SK-N-SH treated with all-trans-retinoic acid at 6 μM for 48 hours (cell line): ENCODE measurements at regions not wholly inside any gene's neighbourhood (a gene's known extent, or its start where the extent isn't known, plus 50 kb on each side); places are given as distances from the start of the nearest gene placed in this dataset.

ENCODE experiments used
- BACH2 ChIP-seq: fragments of 250-450 bp; sonication (Bioruptor Pico); IDR thresholded peaks from 2 replicates; pipeline ENCODE4 v1.9.0; 2021; ENCODE audit warnings: mild to moderate bottlenecking, borderline replicate concordance
- ESRRG ChIP-seq: fragments of 250-450 bp; sonication (Bioruptor Pico); IDR thresholded peaks from 2 replicates; pipeline ENCODE4 v1.6.1; 2021; ENCODE audit warnings: mild to moderate bottlenecking
- GLIS3 ChIP-seq: fragments of 250-450 bp; sonication (Bioruptor Pico); IDR thresholded peaks from 2 replicates; pipeline ENCODE4 v1.5.0; 2020; ENCODE audit warnings: mild to moderate bottlenecking, moderate library complexity
- ISL1 ChIP-seq: fragments of 250-450 bp; sonication (Bioruptor Pico); IDR thresholded peaks from 2 replicates; pipeline ENCODE4 v2.1.2; 2022; ENCODE audit warnings: mild to moderate bottlenecking, moderate library complexity
- OSR1 ChIP-seq: fragments of 250-450 bp; sonication (Bioruptor Pico); IDR thresholded peaks from 2 replicates; pipeline ENCODE4 v1.8.0; 2022; ENCODE audit warnings: moderate library complexity, mild to moderate bottlenecking, inconsistent platforms
- PATZ1 ChIP-seq: fragments of 250-450 bp; sonication (Bioruptor Pico); IDR thresholded peaks from 2 replicates; pipeline ENCODE4 v1.8.0; 2020; ENCODE audit warnings: mild to moderate bottlenecking, moderate library complexity, borderline replicate concordance
- POU6F1 ChIP-seq: fragments of 250-450 bp; sonication (Bioruptor Pico); IDR thresholded peaks from 2 replicates; pipeline ENCODE4 v1.8.0; 2021; ENCODE audit warnings: low read depth, mild to moderate bottlenecking, moderate library complexity, borderline replicate concordance
- PPARA ChIP-seq: fragments of 250-450 bp; sonication (Bioruptor Pico); IDR thresholded peaks from 2 replicates; pipeline ENCODE4 v1.5.0; 2020; ENCODE audit warnings: mild to moderate bottlenecking, borderline replicate concordance
- TCF4 ChIP-seq: fragments of 250-450 bp; sonication (Bioruptor Pico); IDR thresholded peaks from 2 replicates; pipeline ENCODE4 v1.8.0; 2021; ENCODE audit warnings: mild to moderate bottlenecking, moderate library complexity, borderline replicate concordance
- ZFP3 ChIP-seq: fragments of 250-450 bp; sonication (Bioruptor Pico); IDR thresholded peaks from 2 replicates; pipeline ENCODE4 v1.5.0; 2020; ENCODE audit warnings: mild to moderate bottlenecking, moderate library complexity
- ZFP30 ChIP-seq: fragments of 450-650 bp; formaldehyde crosslinking; IDR thresholded peaks from 2 replicates; pipeline ENCODE4 v1.5.0; 2022; ENCODE audit warnings: mild to moderate bottlenecking, moderate library complexity

GRCh38 chr14:37824939-37825712 lies 229.7 kb downstream of the TTC6 start:
- no peak for TF ChIP-seq PATZ1 (CRISPR knock-in tag)
- TF ChIP-seq GLIS3 (CRISPR knock-in tag), result no peak
- TF ChIP-seq TCF4 (CRISPR knock-in tag), result no peak
- no peak for TF ChIP-seq ESRRG
- no peak for TF ChIP-seq ZFP3 (CRISPR knock-in tag)
- no peak for TF ChIP-seq OSR1
- no peak for TF ChIP-seq PPARA (CRISPR knock-in tag)
- no peak for TF ChIP-seq BACH2 (CRISPR knock-in tag)
- TF ChIP-seq POU6F1 (CRISPR knock-in tag), result no peak
- TF ChIP-seq ZFP30 (CRISPR knock-in tag), result no peak
- no peak for TF ChIP-seq ISL1
